ENCODE measurements at regions not wholly inside any gene's neighbourhood (a gene's known extent, or its start where the extent isn't known, plus 50 kb on each side); places are given as distances from the start of the nearest gene placed in this dataset.

GRCh38 chr10:33071857-33072256 lies 113.8 kb upstream of the ITGB1 start:
- 85% methylated on average over 2 of the region's 2 CpGs for WGBS

GRCh38 chr10:33070101-33070500 lies 112.1 kb upstream of the ITGB1 start:
- no peak for DNase-seq (ENCODE audit: extremely low spot score)
- H3K4me3 ChIP-seq: no peak overlapping the region
- no peaks in the 10 kb centered on the region for H3K27me3 ChIP-seq
- peaks cover 0 to 5% (median 0%) of the 10 kb centered on the region in 4 donors for H3K9me3 ChIP-seq
- no peaks in the 10 kb centered on the region for H3K4me1 ChIP-seq
- TF ChIP-seq CTCF (IDR thresholded peaks at IDR 0.05): no peak
- no peak for TF ChIP-seq POLR2AphosphoS5 (IDR thresholded peaks at IDR 0.05)
- no peak for TF ChIP-seq POLR2A (IDR thresholded peaks at IDR 0.05; ENCODE audit: low read depth)
- no peak for TF ChIP-seq EP300 (IDR thresholded peaks at IDR 0.05)
- H3K36me3 ChIP-seq: no peaks in the 10 kb centered on the region
- no peak overlapping the region for H3K27ac ChIP-seq (replicated peaks in 1 of 4)
- WGBS: 95% methylated on average over 6 of the region's 6 CpGs
- intact Hi-C loops (cut with DNase I): no loop called here

More at GRCh38 chr10:33071857-33072256, 113.8 kb upstream of the ITGB1 start:
- H3K9me3 ChIP-seq: peaks cover 0 to 5% (median 0%) of the 10 kb centered on the region in 4 donors
- no peak overlapping the region for H3K27ac ChIP-seq (replicated peaks in 1 of 4)
- no peaks in the 10 kb centered on the region for H3K36me3 ChIP-seq
- intact Hi-C loops (cut with DNase I): no loop called here
- no peak overlapping the region for H3K4me3 ChIP-seq
- no peak for DNase-seq (ENCODE audit: extremely low spot score)
- H3K27me3 ChIP-seq: no peaks in the 10 kb centered on the region
- no peaks in the 10 kb centered on the region for H3K4me1 ChIP-seq
- TF ChIP-seq CTCF (IDR thresholded peaks at IDR 0.05) (no peak), EP300 (IDR thresholded peaks at IDR 0.05) (no peak), POLR2AphosphoS5 (IDR thresholded peaks at IDR 0.05) (no peak), POLR2A (IDR thresholded peaks at IDR 0.05; ENCODE audit: low read depth) (no peak)

GRCh38 chr10:33067917-33068316 lies 109.9 kb upstream of the ITGB1 start:
- intact Hi-C loops (cut with DNase I): no loop called here

GRCh38 chr10:33067481-33067880 lies 109.5 kb upstream of the ITGB1 start:
- 81% methylated on average over 2 of the region's 2 CpGs for WGBS
- H3K4me3 ChIP-seq: no peak overlapping the region
- H3K4me1 ChIP-seq: no peaks in the 10 kb centered on the region
- DNase-seq (ENCODE audit: extremely low spot score): no peak
- intact Hi-C loops (cut with DNase I): no loop called here
- peaks cover 0 to 5% (median 0%) of the 10 kb centered on the region in 4 donors for H3K9me3 ChIP-seq
- no peak overlapping the region for H3K27ac ChIP-seq (replicated peaks in 1 of 4)
- no peak for TF ChIP-seq POLR2AphosphoS5 (IDR thresholded peaks at IDR 0.05)
- TF ChIP-seq CTCF (IDR thresholded peaks at IDR 0.05): no peak
- no peak for TF ChIP-seq POLR2A (IDR thresholded peaks at IDR 0.05; ENCODE audit: low read depth)
- no peak for TF ChIP-seq EP300 (IDR thresholded peaks at IDR 0.05)
- H3K27me3 ChIP-seq: no peaks in the 10 kb centered on the region
- H3K36me3 ChIP-seq: no peaks in the 10 kb centered on the region

More at GRCh38 chr10:33067917-33068316, 109.9 kb upstream of the ITGB1 start:
- H3K27me3 ChIP-seq: no peaks in the 10 kb centered on the region
- no peak for DNase-seq (ENCODE audit: extremely low spot score)
- no peak for TF ChIP-seq CTCF (IDR thresholded peaks at IDR 0.05)
- TF ChIP-seq POLR2AphosphoS5 (IDR thresholded peaks at IDR 0.05): no peak
- no peak for TF ChIP-seq EP300 (IDR thresholded peaks at IDR 0.05)
- no peak for TF ChIP-seq POLR2A (IDR thresholded peaks at IDR 0.05; ENCODE audit: low read depth)
- no peak overlapping the region for H3K4me3 ChIP-seq
- H3K27ac ChIP-seq (replicated peaks in 1 of 4): no peak overlapping the region
- 70% methylated on average over 2 of the region's 2 CpGs for WGBS
- H3K9me3 ChIP-seq: peaks cover 0 to 5% (median 0%) of the 10 kb centered on the region in 4 donors
- H3K36me3 ChIP-seq: no peaks in the 10 kb centered on the region
- H3K4me1 ChIP-seq: no peaks in the 10 kb centered on the region

Data from esophagus muscularis mucosa (tissue), 4 donors.